ENCODE measurements at regions not wholly inside any gene's neighbourhood (a gene's known extent, or its start where the extent isn't known, plus 50 kb on each side); places are given as distances from the start of the nearest gene placed in this dataset.

DNA sequence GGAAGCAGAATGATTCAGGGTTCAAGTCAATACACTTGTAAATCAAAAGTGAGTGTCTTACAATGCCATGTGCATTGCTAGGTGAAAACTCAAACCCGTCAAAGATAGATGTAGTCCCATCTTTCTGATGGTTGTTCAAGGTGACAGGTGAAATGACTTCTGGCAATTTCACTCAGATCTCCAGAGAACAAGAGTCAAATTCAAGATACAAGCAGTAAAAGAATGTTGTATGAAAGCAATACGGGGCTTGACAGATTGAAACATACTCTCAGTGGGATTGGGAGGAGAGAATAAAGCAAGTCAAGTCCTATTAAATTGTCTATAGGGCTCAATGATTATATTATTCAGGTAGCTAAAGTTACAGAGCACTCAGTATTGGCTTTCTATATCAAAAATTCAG lies 105.1 kb upstream of the ANXA10 start:
- no peak for TF ChIP-seq ZNF501 (CRISPR knock-in tag; IDR thresholded peaks at IDR 0.05)
- TF ChIP-seq ZNF660 (CRISPR knock-in tag; IDR thresholded peaks at IDR 0.05; ENCODE audit: borderline replicate concordance, low read depth): no peak
- no peak for TF ChIP-seq EP300 (IDR thresholded peaks at IDR 0.05; ENCODE audit: low read depth in 2 of 2, low read length in 2 of 2)
- no peak for TF ChIP-seq EP300 (CRISPR knock-in tag; IDR thresholded peaks at IDR 0.05; ENCODE audit: borderline replicate concordance)
- TF ChIP-seq, protein P1, sequence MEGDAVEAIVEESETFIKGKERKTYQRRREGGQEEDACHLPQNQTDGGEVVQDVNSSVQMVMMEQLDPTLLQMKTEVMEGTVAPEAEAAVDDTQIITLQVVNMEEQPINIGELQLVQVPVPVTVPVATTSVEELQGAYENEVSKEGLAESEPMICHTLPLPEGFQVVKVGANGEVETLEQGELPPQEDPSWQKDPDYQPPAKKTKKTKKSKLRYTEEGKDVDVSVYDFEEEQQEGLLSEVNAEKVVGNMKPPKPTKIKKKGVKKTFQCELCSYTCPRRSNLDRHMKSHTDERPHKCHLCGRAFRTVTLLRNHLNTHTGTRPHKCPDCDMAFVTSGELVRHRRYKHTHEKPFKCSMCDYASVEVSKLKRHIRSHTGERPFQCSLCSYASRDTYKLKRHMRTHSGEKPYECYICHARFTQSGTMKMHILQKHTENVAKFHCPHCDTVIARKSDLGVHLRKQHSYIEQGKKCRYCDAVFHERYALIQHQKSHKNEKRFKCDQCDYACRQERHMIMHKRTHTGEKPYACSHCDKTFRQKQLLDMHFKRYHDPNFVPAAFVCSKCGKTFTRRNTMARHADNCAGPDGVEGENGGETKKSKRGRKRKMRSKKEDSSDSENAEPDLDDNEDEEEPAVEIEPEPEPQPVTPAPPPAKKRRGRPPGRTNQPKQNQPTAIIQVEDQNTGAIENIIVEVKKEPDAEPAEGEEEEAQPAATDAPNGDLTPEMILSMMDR (CRISPR knock-in tag; IDR thresholded peaks at IDR 0.05): no peak

Data from HepG2 (cell line).